PC-9 (cell line): ENCODE measurements at regions not wholly inside any gene's neighbourhood (a gene's known extent, or its start where the extent isn't known, plus 50 kb on each side); places are given as distances from the start of the nearest gene placed in this dataset.
"Not testable (repeated sequence)": the region's sequence is repeated elsewhere in the genome, so short reads cannot be mapped to it uniquely, and the experiment has no call there.

Experiments used
- BruUV-seq: library from RNA; stranded (reverse); fragments of 400-500 nt; replicated peaks from 2 replicates; lab custom pipeline; 2021; lab: Mats Ljungman, UMichigan
- CTCF ChIA-PET: fragments of 300-600 bp; sonication (Branson Sonifier 250); formaldehyde crosslinking; loops from one replicate; lab custom pipeline; 2022; ENCODE audit warnings: antibody characterized with exemption; lab: Charles Lee
- POLR2A ChIA-PET: fragments of 300-600 bp; sonication (Branson Sonifier 250); formaldehyde crosslinking; loops from one replicate; lab custom pipeline; 2022; ENCODE audit warnings: antibody characterized with exemption; ENCODE audit not compliant: unreplicated experiment; lab: Charles Lee
- DNase-seq, 2 experiments: peaks; one replicate each; pipeline versions ENCODE4 v3.0.0 to v3.0.0-alpha.2; 2015 to 2022; ENCODE audit warnings: mixed read lengths in 1 of 2
- H2AFZ ChIP-seq: fragments of 200-600 bp; sonication (generic); 2 replicates; pipeline ENCODE4 v1.8.1; 2017; ENCODE audit warnings: antibody characterized with exemption
- H3F3A ChIP-seq: fragments of 200-600 bp; sonication (generic); 2 replicates; pipeline ENCODE4 v1.8.1; 2017; ENCODE audit warnings: antibody characterized with exemption, mild to moderate bottlenecking, low read depth; ENCODE audit not compliant: insufficient read depth
- H3K27ac ChIP-seq: fragments of 200-600 bp; sonication (generic); 2 replicates; pipeline ENCODE4 v1.6.1; 2016; ENCODE audit warnings: mixed run types
- H3K27me3 ChIP-seq: fragments of 200-600 bp; sonication (generic); 2 replicates; pipeline ENCODE4 v1.6.1; 2016; ENCODE audit warnings: low read depth, mixed run types; ENCODE audit not compliant: insufficient read depth
- H3K36me3 ChIP-seq: fragments of 200-600 bp; sonication (generic); 2 replicates; pipeline ENCODE4 v1.6.1; 2016; ENCODE audit warnings: low read depth, mixed run types
- H3K4me1 ChIP-seq: fragments of 200-600 bp; sonication (generic); replicated peaks from 2 replicates; pipeline ENCODE4 v1.6.1; 2016; ENCODE audit warnings: mixed run types; ENCODE audit not compliant: insufficient read depth
- H3K4me2 ChIP-seq: fragments of 200-600 bp; sonication (generic); 2 replicates; pipeline ENCODE4 v1.6.1; 2017; ENCODE audit warnings: mixed run types
- H3K4me3 ChIP-seq: fragments of 200-600 bp; sonication (generic); 2 replicates; pipeline ENCODE4 v1.6.1; 2016; ENCODE audit warnings: mixed run types
- H3K79me2 ChIP-seq: fragments of 200-600 bp; sonication (generic); 2 replicates; pipeline ENCODE4 v1.6.1; 2017; ENCODE audit warnings: low read depth, mixed run types
- H3K9me2 ChIP-seq: fragments of 200-600 bp; sonication (generic); 2 replicates; pipeline ENCODE4 v1.8.1; 2017; ENCODE audit warnings: mild to moderate bottlenecking; ENCODE audit not compliant: insufficient read depth
- H3K9me3 ChIP-seq: fragments of 200-600 bp; sonication (generic); 2 replicates; pipeline ENCODE4 v1.8.1; 2016; ENCODE audit warnings: low read depth; ENCODE audit not compliant: insufficient read depth
- H4K20me1 ChIP-seq: fragments of 200-600 bp; sonication (generic); 2 replicates; pipeline ENCODE4 v1.8.1; 2017; ENCODE audit not compliant: insufficient read depth
- EZH2 ChIP-seq: fragments of 200-600 bp; sonication (generic); IDR thresholded peaks from 2 replicates; pipeline ENCODE4 v1.8.0; 2017; ENCODE audit warnings: antibody characterized with exemption, low read depth
- intact Hi-C: fragments of 100-400 bp; cut with micrococcal nuclease; formaldehyde crosslinking; loops from one replicate; pipeline ENCODE4 v1.10.0; 2022; ENCODE audit not compliant: unreplicated experiment
- TF ChIP-seq, protein P1 (sequence below): fragments of 200-600 bp; sonication (generic); conservative IDR thresholded peaks from 2 replicates; pipeline ENCODE4 v1.6.1; 2017; ENCODE audit warnings: mixed run types, antibody characterized with exemption, mild to moderate bottlenecking, moderate library complexity

DNA sequence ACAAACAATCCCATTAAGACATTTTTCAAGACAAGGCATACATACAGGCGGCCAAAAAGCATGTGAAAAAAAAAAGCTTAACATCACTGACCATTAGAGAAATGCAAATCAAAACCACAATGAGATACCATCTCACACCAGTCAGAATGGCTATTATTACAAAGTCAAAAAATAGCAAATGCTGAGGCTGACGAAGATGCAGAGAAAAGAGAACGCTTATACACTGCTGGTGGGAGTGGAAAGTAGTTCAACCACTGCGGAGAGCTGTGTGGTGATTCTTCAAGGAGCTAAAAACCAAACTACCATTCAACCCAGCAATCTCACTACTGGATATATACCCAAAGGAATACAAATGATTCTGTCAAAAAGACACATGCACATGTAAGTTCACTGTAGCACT, 216.7 kb downstream of the FOXG1 start:
- Histone ChIP-seq H3K27ac (no peak overlapping the region), H3K9me2 (no peaks in the 10 kb centered on the region), H3K9me3 (no peaks in the 10 kb centered on the region), H3K27me3 (no peaks in the 10 kb centered on the region), H3F3A (no peaks in the 10 kb centered on the region), H3K36me3 (no peaks in the 10 kb centered on the region), H4K20me1 (no peaks in the 10 kb centered on the region), H3K4me1 (no peaks in the 10 kb centered on the region), H3K4me3 (no peak overlapping the region), H3K4me2 (no peak overlapping the region), H2AFZ (no peak overlapping the region), H3K79me2 (no peaks in the 10 kb centered on the region)
- TF ChIP-seq, protein P1, sequence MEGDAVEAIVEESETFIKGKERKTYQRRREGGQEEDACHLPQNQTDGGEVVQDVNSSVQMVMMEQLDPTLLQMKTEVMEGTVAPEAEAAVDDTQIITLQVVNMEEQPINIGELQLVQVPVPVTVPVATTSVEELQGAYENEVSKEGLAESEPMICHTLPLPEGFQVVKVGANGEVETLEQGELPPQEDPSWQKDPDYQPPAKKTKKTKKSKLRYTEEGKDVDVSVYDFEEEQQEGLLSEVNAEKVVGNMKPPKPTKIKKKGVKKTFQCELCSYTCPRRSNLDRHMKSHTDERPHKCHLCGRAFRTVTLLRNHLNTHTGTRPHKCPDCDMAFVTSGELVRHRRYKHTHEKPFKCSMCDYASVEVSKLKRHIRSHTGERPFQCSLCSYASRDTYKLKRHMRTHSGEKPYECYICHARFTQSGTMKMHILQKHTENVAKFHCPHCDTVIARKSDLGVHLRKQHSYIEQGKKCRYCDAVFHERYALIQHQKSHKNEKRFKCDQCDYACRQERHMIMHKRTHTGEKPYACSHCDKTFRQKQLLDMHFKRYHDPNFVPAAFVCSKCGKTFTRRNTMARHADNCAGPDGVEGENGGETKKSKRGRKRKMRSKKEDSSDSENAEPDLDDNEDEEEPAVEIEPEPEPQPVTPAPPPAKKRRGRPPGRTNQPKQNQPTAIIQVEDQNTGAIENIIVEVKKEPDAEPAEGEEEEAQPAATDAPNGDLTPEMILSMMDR = no peak
- no peak for DNase-seq
- BruUV-seq = no TSS peak
- POLR2A ChIA-PET = no interaction called here
- intact Hi-C loops = no loop called here
- CTCF ChIA-PET = no interaction called here

DNA sequence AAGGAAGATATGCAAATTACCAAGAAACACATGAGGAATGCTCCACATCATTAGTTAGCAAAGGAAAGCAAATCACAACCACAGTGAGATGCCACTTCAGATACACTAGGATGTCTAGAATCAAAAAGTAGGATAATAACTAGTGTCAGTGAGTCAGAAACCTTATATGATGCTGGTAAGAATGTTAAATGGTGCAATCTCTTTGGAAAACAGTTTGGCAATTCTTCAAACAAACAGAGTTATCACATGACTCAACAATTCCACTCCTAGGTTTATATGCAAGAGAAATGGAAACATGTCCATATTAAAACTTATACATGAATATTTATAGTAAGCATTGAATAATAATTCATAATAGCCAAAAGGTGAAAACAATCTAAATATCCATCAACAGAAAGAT, 220.9 kb downstream of the FOXG1 start:
- Histone ChIP-seq H3K27me3 (no peaks in the 10 kb centered on the region), H3K4me3 (no peak overlapping the region), H3K4me1 (no peaks in the 10 kb centered on the region), H3K9me2 (no peaks in the 10 kb centered on the region), H4K20me1 (no peaks in the 10 kb centered on the region), H3K4me2 (no peak overlapping the region), H3K79me2 (no peaks in the 10 kb centered on the region), H3F3A (no peaks in the 10 kb centered on the region), H3K36me3 (no peaks in the 10 kb centered on the region), H2AFZ (no peak overlapping the region), H3K27ac (no peak overlapping the region), H3K9me3 (no peaks in the 10 kb centered on the region)
- ChIA-PET POLR2A (no interaction called here), CTCF (no interaction called here)
- no TSS peak for BruUV-seq
- DNase-seq = no peak
- TF ChIP-seq, protein P1 = no peak
- no peak for TF ChIP-seq EZH2
- intact Hi-C loops = no loop called here

DNA sequence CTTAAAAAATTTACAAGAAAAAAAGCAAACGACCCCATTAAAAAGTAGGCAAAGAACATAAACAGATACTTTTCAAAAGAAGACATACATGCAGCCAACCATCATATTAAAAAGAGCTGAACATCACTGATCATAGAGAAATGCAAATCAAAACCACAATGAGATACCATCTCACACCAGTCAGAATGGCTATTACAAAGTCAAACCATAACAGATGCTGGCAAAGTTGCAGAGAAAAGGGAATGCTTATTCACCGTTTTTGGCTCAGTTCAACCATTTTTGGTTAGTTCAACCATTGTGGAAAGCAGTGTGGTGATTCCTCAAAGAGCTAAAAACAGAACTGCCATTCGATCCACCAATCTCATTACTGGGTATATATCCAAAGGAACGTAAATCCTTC, 230.6 kb downstream of the FOXG1 start:
- intact Hi-C loops, BruUV-seq, H3K4me1 ChIP-seq, H3K27ac ChIP-seq, POLR2A ChIA-PET, H2AFZ ChIP-seq, H3K9me2 ChIP-seq, H3F3A ChIP-seq, H3K4me3 ChIP-seq, H4K20me1 ChIP-seq, CTCF ChIA-PET, H3K27me3 ChIP-seq, H3K36me3 ChIP-seq, H3K9me3 ChIP-seq, H3K4me2 ChIP-seq, DNase-seq, H3K79me2 ChIP-seq: not testable (repeated sequence)

DNA sequence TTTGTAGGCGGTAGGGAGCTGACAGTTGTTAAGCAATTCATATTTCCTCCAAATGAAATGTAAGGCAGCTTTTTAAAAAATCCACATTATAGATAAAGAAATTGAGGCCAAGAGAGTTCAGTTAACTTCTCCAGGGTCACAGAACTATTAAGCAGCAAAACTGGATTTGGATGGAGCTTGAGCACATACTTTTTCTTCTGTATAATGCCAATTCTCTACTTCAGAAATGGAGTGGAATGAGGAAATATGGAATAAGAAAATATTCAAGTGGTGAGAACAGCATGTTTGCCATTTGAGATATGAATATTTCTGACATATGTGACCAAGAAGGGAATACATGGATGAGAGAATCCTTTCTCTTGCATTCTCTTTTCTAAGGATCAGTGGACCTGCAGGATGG, 233.1 kb downstream of the FOXG1 start:
- DNase-seq = no peak
- no peak overlapping the region for H3K4me2 ChIP-seq
- intact Hi-C loops = no loop called here
- POLR2A ChIA-PET = no interaction called here
- H4K20me1 ChIP-seq = no peaks in the 10 kb centered on the region
- H2AFZ ChIP-seq = no peak overlapping the region
- no peaks in the 10 kb centered on the region for H3F3A ChIP-seq
- no peaks in the 10 kb centered on the region for H3K4me1 ChIP-seq
- TF ChIP-seq, protein P1 = no peak
- TF ChIP-seq EZH2 = no peak
- no peaks in the 10 kb centered on the region for H3K9me3 ChIP-seq
- H3K9me2 ChIP-seq = no peaks in the 10 kb centered on the region
- H3K27me3 ChIP-seq = no peaks in the 10 kb centered on the region
- no peak overlapping the region for H3K4me3 ChIP-seq
- CTCF ChIA-PET = no interaction called here
- no peak overlapping the region for H3K27ac ChIP-seq
- no TSS peak for BruUV-seq
- H3K79me2 ChIP-seq = no peaks in the 10 kb centered on the region
- H3K36me3 ChIP-seq = no peaks in the 10 kb centered on the region
